AG10803 (cell line): ENCODE measurements at regions not wholly inside any gene's neighbourhood (a gene's known extent, or its start where the extent isn't known, plus 50 kb on each side); places are given as distances from the start of the nearest gene placed in this dataset.

Experiments
- DNase-seq: peaks from one replicate; pipeline ENCODE4 v3.0.0; 2010; ENCODE audit warnings: low read depth
- H3K4me3 ChIP-seq: 2 replicates; pipeline ENCODE4 v1.5.1; 2011; ENCODE audit warnings: mild to moderate bottlenecking, low read length, control low read depth
- TF ChIP-seq, protein P1 (sequence below): conservative IDR thresholded peaks from 2 replicates; pipeline ENCODE4 v1.5.1; 2011; ENCODE audit warnings: mild to moderate bottlenecking, low read length, control low read depth, inconsistent platforms

DNA sequence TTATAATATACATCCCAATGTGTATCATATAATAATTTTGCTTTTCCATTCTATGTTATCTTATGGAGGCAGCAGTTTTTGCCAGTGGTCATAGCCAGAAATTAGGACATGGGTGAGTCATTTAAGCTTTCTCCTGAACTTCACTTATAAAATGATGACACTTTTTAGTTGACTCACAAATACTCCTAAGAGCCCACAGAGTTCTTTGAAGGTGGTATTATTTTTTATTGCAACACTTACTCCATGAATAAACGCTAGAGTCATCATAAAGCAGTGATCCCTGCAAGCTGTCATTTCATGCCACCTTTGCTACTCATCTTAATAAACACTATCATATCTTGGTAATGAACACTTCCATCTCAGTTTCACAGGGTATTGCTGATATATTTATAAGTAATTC is 69.9 kb upstream of the MAPRE2 start:
- no peak for DNase-seq
- TF ChIP-seq, protein P1, sequence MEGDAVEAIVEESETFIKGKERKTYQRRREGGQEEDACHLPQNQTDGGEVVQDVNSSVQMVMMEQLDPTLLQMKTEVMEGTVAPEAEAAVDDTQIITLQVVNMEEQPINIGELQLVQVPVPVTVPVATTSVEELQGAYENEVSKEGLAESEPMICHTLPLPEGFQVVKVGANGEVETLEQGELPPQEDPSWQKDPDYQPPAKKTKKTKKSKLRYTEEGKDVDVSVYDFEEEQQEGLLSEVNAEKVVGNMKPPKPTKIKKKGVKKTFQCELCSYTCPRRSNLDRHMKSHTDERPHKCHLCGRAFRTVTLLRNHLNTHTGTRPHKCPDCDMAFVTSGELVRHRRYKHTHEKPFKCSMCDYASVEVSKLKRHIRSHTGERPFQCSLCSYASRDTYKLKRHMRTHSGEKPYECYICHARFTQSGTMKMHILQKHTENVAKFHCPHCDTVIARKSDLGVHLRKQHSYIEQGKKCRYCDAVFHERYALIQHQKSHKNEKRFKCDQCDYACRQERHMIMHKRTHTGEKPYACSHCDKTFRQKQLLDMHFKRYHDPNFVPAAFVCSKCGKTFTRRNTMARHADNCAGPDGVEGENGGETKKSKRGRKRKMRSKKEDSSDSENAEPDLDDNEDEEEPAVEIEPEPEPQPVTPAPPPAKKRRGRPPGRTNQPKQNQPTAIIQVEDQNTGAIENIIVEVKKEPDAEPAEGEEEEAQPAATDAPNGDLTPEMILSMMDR, result no peak
- no peak overlapping the region for H3K4me3 ChIP-seq

GRCh38 chr18:34972765-34973414 is 68.3 kb upstream of the MAPRE2 start:
- no peak overlapping the region for H3K4me3 ChIP-seq
- TF ChIP-seq, protein P1, result no peak
- DNase-seq, result no peak

GRCh38 chr18:34976123-34976522 is 65.1 kb upstream of the MAPRE2 start:
- H3K4me3 ChIP-seq, result no peak overlapping the region

GRCh38 chr18:34976534-34976898 is 64.7 kb upstream of the MAPRE2 start:
- TF ChIP-seq, protein P1, result no peak

More at GRCh38 chr18:34976123-34976522, 65.1 kb upstream of the MAPRE2 start:
- TF ChIP-seq, protein P1, result no peak
- no peak for DNase-seq

DNA sequence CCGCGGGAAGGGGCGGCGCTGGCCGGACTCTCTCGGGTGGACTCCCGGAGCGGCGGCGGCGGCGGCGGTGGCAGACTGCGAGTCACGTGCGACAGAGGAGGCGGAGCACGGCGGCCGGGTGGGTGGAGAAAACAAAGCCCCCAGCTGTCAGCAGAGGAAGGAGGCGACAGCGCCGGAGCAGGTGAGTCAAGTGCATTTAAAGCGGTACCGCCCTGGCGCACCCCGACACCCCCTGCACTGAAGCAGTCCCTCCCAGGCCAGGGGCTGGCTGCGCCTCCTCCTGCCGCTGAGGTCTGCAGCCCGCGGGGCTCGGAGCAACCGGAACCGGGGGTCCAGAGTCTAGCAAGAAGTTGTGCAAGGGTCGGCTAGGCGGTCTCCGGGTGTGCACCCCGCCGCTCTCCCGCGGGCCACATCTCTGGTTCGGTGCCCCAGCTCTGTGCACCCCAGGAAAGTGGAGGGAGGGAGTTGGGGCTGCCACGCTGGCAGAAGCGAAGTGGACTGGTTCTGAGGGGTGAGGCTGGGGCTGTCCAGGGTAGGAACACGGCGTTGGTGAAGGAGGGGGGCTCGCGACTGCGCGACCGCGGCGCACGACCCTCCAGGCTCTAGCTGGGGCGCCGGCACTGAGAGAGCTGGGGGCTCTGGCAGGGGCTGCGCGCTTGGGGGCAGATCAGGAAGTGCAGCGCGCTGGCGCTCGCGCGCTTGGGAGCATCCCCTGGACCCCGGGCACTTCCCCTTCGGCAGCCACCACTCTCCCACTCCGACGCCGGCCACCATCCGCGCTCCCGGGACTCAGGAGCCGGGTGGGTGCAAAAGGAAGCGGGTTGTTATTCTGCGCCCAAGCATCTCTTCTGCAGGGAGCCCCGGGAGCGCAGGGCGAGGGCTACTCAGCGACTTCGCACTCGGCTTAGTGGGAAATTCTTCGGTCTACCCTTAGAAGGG is 64.0 kb upstream of the MAPRE2 start:
- DNase-seq, result no peak
- TF ChIP-seq, protein P1, result no peak
- H3K4me3 ChIP-seq, result peak overlapping the region; percentile 64

More at GRCh38 chr18:34976534-34976898, 64.7 kb upstream of the MAPRE2 start:
- peak overlapping the region; percentile 32 for H3K4me3 ChIP-seq
- no peak for DNase-seq

DNA sequence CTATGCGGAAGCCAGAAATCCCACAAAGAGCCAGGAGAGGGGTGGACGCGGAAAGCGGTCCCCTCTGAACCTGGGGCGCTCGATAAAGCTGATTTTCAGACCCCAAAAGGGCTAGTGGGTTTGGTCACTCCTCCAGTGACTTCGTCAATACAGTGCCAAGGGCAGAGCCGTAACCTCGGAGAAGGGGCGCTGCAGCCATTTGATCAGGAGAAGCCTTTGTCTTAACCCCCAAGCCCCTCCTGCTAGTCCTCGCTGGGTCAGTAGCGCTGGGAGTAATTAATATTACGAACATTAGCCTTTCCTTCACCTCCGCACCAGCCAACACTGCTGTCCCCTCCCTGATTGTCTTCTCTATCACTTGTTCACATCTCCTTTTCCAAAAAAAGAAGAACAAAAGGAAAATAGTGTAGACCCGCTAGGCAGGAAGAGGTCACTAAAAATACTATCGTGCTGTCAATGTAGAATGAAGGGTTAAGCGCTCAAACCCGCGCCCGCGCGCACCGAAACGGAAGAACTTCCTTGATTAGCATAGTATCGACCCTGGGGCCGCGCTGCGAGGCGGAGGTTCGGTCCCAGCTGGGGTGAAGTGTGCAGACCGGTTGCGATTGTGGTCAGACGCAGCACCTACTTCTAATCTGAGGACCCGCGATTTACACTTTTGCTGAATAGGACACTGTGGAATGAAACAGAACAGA is 63.2 kb upstream of the MAPRE2 start:
- H3K4me3 ChIP-seq, result peak overlapping the region; percentile 64
- DNase-seq, result no peak
- TF ChIP-seq, protein P1, result no peak
